Hindlimb muscle (tissue), 1 donor: ENCODE measurements at regions not wholly inside any gene's neighbourhood (a gene's known extent, or its start where the extent isn't known, plus 50 kb on each side); places are given as distances from the start of the nearest gene placed in this dataset.

ENCODE experiments used
- DNase-seq: peaks from one replicate; pipeline ENCODE4 v3.0.0-alpha.2; 2013

DNA sequence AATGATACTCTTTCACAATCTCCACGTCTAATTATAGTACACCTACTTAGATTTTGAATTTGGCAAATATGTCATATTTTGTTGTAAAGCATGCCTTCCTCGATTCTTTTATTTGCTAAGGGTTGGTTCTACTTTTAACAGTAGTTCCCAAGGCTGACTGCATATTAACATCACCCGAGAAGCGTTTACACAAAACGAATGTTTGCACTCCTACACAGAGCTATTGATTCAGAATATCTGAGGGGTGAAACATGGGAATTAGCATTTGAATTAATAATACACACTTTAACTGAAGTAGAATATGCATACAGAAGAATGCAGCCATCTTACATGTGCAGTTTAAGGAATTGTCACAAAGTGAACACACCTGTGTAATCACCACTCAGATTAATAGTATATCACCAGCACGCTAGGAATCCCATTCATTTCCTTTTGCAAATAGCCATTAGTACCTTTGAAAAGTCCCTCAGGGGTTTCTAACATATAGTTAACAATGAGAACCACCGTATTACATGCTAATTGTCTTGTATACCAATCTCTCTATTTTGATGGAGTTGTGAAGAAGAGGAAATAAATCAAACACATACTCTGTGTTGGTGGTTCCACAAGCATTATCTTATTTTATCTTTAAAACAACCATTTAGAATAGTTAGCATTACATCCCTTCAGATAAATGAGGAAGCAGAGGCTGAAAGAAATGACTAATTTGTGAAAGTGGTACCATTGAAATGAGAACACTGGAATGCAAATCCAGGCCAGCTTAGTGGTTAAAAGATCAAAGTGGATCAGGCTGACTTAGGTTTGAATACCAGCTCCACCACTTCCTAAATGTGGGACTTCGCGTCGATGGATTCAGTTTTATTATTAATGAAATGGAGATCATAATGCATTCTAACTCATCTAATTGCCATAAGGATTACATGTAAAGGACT is 317.6 kb downstream of the HDGFL1 start:
- no peak for DNase-seq

DNA sequence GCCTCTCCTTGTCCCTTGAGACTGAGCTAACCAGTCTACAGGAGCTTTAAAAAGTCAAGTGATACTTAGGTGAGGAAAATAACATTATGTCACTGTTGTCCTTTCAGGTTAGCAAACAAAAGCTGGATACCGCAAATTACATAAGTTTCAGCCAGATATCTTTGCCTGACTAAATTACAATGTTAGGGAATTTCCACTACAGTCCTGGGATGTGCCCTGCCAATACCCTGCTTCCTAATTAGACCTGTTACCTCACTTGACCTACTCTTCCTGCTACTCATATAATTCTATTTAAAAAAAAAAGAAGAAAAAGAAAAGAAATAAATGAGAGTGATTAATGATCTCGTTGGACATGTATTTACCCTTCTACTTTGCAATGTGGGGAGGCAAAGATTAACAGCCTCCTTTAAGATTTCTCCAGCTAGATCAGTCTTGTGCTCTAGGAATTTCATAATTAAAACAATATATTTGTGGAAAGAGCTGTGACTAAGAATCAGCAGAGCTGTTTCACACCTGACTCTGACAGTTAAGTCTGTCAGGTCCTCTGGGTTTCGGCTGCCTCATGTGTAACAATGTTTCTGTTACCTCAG is 318.9 kb downstream of the HDGFL1 start:
- no peak for DNase-seq

DNA sequence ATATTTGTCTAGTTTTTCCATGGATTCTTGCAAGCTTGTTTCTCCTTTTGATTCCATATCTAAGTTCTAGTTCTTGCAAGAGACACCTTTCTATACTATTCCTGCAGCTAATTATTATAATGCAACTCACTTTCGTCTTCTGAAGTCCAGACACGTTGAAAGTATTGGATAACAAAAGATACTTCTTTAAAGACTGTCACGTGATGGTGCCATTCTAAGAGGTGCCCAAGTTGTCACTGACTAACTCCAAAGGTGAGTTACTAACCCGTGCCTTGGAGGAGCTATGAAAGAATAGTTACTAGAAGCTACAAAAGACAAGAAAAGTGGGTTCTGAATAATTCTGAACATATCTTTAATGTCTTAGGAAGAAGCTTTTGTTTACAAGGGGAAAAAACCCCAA is 322.6 kb downstream of the HDGFL1 start:
- DNase-seq = no peak

- peak; percentile 82 for DNase-seq
Observed at GRCh38 chr6:22892452-22892851, 323.1 kb downstream of the HDGFL1 start.

- no peak for DNase-seq
Observed at GRCh38 chr6:22896696-22897095, 327.3 kb downstream of the HDGFL1 start.

GRCh38 chr6:22899426-22899825 is 330.1 kb downstream of the HDGFL1 start:
- DNase-seq = peak; percentile 25

DNA sequence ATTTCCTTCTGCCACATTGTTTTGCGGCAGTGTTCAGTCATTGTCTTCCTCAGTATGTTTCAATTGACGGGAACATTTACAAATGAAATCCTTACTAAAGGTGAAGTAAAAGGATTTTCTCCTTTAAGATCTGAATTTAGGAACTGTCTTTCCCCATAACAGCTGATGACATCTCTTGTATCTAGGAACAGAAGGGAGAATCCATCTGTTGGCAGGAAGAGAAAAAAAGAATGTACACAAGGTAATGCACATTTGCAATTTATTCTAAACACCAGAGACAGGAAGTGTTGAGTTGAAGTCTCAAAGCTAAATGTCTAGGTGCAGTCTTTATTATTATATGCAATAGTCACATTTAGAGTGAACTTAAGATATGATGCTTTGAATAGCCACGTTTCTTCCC is 334.5 kb downstream of the HDGFL1 start:
- DNase-seq = no peak

GRCh38 chr6:22904431-22904830 is 335.1 kb downstream of the HDGFL1 start:
- DNase-seq = no peak

- no peak for DNase-seq
Observed at GRCh38 chr6:22906091-22906549, 336.8 kb downstream of the HDGFL1 start.

DNA sequence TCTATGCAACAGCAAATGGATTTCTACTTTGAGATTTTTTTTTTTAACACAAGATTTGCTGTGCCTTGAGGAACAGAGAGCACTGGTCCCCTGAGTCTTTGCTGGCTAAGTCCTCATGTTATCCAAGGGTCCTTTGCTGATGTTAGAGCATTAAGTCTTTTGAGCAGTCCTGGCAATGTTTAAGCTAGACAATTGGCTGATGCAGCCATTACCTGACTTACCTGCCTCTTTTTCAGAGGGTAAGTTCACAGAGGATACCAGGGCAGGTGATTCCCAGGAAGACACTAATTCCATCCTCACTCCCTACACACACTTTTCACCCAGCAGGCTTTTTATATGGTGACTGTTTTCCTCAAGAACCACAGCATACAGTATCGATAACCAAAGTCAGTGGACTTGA is 337.7 kb downstream of the HDGFL1 start:
- DNase-seq = no peak

GRCh38 chr6:22910370-22910769 is 341.0 kb downstream of the HDGFL1 start:
- no peak for DNase-seq

- DNase-seq = no peak
Observed at GRCh38 chr6:22913612-22914011, 344.2 kb downstream of the HDGFL1 start.

DNA sequence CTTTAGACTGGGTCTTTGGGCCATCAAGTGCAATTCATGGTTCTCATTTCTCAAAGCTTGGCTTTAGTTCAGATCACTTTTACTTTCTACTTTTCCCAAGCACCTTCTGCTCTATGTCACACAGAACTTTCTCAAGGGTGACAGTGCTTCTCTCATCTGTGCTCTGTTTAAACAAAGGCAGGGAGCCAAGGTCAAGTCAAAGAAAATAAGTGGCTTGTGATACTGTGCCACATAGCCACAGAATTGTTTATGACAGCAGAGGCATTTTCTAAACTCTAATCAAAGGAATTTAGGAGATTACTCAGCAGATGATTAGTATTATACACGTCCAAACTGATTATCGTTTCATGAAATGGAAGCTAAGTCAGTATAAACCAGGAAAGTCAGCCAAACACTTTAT is 348.0 kb downstream of the HDGFL1 start:
- DNase-seq = no peak

DNA sequence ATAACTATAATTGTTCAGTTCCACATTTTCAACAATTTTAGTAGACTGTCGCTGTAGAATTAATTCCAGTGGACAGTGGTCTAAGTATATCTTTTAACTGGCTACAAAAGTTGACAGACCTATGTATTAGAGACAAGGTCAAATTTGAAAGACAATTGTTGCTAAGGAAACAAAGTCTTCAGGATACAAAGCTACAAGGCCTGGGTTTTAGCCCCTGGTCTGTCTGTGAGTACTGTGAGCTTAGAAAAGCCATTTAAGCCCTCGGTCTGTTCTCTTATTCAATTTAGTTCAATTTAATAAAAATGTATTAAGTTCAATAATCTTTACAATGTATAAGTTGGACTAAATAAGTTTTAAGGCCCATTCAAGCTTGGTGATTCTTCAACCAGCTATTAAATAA is 352.5 kb downstream of the HDGFL1 start:
- no peak for DNase-seq

DNA sequence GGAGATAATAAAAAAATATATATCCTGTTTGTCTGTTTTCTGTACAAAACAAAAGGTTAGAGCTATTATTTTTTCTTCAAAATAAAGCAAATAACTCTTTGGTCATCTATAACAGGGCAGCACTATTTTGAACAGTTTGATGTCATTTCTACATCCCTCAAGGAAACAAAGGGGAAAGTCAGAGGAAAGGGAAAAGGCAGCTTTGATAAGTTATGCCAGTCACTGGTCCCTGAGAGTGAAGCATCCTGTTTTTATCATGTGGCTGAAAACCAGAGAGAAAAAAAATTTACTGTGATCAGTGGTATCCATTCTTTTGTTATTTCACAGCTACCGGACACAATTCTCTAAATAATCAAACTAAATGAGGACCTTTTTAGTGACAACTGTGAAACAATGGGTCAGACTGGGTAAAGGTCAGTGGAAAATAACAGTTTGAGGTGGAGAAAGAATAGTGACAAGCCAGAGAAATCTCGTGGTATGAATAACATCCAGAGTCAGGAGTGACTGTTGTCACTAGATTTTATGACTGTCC is 356.0 kb downstream of the HDGFL1 start:
- DNase-seq = no peak

- DNase-seq = peak; percentile 19
Observed at GRCh38 chr6:22925920-22926789, 356.8 kb downstream of the HDGFL1 start.

- peak; percentile 44 for DNase-seq
Observed at GRCh38 chr6:22926790-22927354, 357.5 kb downstream of the HDGFL1 start.

GRCh38 chr6:22928775-22929174 is 359.4 kb downstream of the HDGFL1 start:
- DNase-seq = no peak

DNA sequence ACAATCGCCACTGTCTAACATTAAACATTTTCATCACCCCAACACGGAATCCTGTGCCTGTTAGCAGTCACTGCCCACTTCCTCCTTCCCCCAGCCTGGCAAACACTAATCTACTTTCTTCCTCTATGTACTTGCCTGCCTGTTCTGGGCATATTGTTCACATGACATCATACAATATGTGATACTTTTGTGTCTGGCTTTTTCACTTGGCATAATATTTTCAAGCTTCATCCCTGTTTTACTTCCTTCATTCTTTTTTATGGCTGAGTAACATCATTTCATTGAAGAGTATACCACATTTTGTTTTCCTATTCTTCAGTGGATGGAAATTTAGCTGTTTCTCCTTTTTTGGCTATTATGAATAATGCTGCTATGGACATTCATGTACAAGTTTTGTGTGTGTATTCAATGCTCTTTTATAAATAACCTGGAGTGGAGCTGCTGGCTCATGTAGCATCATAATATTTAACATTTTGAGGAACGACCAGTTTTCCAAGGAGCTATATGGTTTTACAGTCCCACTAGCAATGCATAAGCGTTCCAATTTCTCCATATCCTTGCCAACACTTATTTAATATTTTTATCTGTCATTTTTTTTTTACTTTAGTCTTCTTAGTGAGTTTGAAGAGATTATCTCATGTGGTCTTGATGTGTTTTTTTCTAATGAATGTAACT is 360.1 kb downstream of the HDGFL1 start:
- peak; percentile 54 for DNase-seq

DNA sequence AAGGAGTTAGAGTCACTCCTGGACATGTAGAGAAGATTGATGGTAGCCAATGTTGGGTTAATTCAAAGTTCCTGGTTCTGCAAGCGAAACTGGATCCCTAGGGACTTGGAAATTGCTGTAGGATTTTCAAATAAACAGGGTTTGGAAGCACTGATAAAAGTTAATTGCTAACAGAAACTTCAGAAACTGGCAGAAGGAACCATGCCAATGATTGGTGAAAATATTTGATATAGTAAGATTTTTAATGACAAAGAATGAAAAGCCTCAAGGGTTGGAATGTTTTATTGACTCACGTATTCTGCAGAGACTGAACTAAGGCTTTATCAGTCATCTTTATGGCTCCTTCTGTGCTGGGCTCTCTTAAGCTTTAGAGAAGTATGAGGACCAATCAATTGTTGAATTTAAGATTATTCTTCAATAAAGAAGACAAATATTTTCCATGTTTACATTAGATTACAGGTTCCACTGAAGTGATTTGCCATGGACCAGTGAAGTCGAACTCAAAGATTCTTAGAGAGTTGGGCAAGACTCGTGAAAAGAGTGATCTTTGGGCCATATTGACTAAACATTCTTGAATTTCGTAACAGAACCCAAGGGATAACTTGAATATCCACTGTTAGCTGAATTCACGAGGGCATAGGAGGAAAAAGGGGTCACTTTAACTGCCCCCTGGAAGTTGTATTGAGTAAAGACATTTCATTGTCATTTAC is 371.4 kb downstream of the HDGFL1 start:
- DNase-seq = no peak

DNA sequence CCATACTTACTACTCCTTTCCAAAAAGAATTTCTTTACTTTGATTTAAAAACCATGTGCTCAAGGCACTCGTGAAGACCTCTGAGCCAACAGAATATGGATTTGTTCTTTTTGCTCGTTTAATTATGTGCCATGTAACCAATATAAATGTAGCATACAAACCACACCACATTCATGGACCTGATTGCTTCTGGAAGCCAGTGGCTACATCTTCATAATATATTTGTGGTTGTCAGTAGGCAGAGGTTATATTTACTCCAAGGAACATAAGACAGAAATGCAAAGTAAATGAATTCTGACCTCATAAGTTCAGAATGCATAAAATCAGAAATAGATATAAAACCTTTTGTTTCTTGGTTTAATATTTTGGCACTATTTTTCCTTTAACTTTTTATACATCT is 373.0 kb downstream of the HDGFL1 start:
- no peak for DNase-seq
